ENCODE measurements at regions not wholly inside any gene's neighbourhood (a gene's known extent, or its start where the extent isn't known, plus 50 kb on each side); places are given as distances from the start of the nearest gene placed in this dataset.
A peak's percentile ranks its signal among the peaks of the same experiment; 100 is the strongest.

- Histone ChIP-seq H3K4me3 (no peak overlapping the region), H3K36me3 (replicated peaks; ENCODE audit: insufficient read depth, low read depth) (no peaks in the 10 kb centered on the region), H3K79me2 (no peaks in the 10 kb centered on the region), H3K27ac (no peak overlapping the region), H3K4me2 (peak overlapping the region; percentile 43), H2AFZ (no peak overlapping the region), H3K9me2 (replicated peaks; ENCODE audit: insufficient read depth) (no peaks in the 10 kb centered on the region), H4K20me1 (ENCODE audit: insufficient read depth, poor library complexity, severe bottlenecking) (no peaks in the 10 kb centered on the region), H3K4me1 (ENCODE audit: insufficient read depth) (no peaks in the 10 kb centered on the region), H3K27me3 (no peaks in the 10 kb centered on the region), H3K9me3 (ENCODE audit: low read depth) (no peaks in the 10 kb centered on the region)
- 65% methylated on average over 5 of the region's 5 CpGs for WGBS (ENCODE audit: low lambda C conversion rate, missing lambda C conversion rate)
- DNase-seq (ENCODE audit: low spot score): peak; percentile 8
- TF ChIP-seq EZH2phosphoT487 (IDR thresholded peaks at IDR 0.05; ENCODE audit: low read depth, severe bottlenecking, unreplicated experiment): no peak
- TF ChIP-seq CTCF (IDR thresholded peaks at IDR 0.05; ENCODE audit: poor library complexity): no peak
- no peak for TF ChIP-seq EZH2 (IDR thresholded peaks at IDR 0.05; ENCODE audit: borderline replicate concordance)
Measured at GRCh38 chr13:81021284-81021840, 680.4 kb upstream of the SPRY2 start.

GRCh38 chr13:81020010-81020409 lies 679.1 kb upstream of the SPRY2 start:
- TF ChIP-seq CTCF (IDR thresholded peaks at IDR 0.05; ENCODE audit: poor library complexity): no peak
- TF ChIP-seq EZH2phosphoT487 (IDR thresholded peaks at IDR 0.05; ENCODE audit: low read depth, severe bottlenecking, unreplicated experiment): no peak
- TF ChIP-seq EZH2 (IDR thresholded peaks at IDR 0.05; ENCODE audit: borderline replicate concordance): no peak
- no peak overlapping the region for H2AFZ ChIP-seq
- no peak overlapping the region for H3K4me2 ChIP-seq
- no peaks in the 10 kb centered on the region for H3K36me3 ChIP-seq (replicated peaks; ENCODE audit: insufficient read depth, low read depth)
- no peak overlapping the region for H3K27ac ChIP-seq
- no peaks in the 10 kb centered on the region for H4K20me1 ChIP-seq (ENCODE audit: insufficient read depth, poor library complexity, severe bottlenecking)
- DNase-seq (ENCODE audit: low spot score): no peak
- H3K9me3 ChIP-seq (ENCODE audit: low read depth): no peaks in the 10 kb centered on the region
- H3K4me1 ChIP-seq (ENCODE audit: insufficient read depth): no peaks in the 10 kb centered on the region
- no peaks in the 10 kb centered on the region for H3K27me3 ChIP-seq
- H3K79me2 ChIP-seq: no peaks in the 10 kb centered on the region
- H3K4me3 ChIP-seq: no peak overlapping the region
- H3K9me2 ChIP-seq (replicated peaks; ENCODE audit: insufficient read depth): no peaks in the 10 kb centered on the region
- 85% methylated on average over 2 of the region's 2 CpGs for WGBS (ENCODE audit: low lambda C conversion rate, missing lambda C conversion rate)

GRCh38 chr13:81018936-81019335 lies 678.0 kb upstream of the SPRY2 start:
- Histone ChIP-seq H3K27me3 (no peaks in the 10 kb centered on the region), H3K4me1 (ENCODE audit: insufficient read depth) (no peaks in the 10 kb centered on the region), H4K20me1 (ENCODE audit: insufficient read depth, poor library complexity, severe bottlenecking) (no peaks in the 10 kb centered on the region), H3K79me2 (no peaks in the 10 kb centered on the region), H3K27ac (no peak overlapping the region), H3K9me2 (replicated peaks; ENCODE audit: insufficient read depth) (no peaks in the 10 kb centered on the region), H3K4me3 (no peak overlapping the region), H3K36me3 (replicated peaks; ENCODE audit: insufficient read depth, low read depth) (no peaks in the 10 kb centered on the region), H2AFZ (no peak overlapping the region), H3K9me3 (ENCODE audit: low read depth) (no peaks in the 10 kb centered on the region), H3K4me2 (no peak overlapping the region)
- no peak for DNase-seq (ENCODE audit: low spot score)
- TF ChIP-seq CTCF (IDR thresholded peaks at IDR 0.05; ENCODE audit: poor library complexity): no peak
- TF ChIP-seq EZH2phosphoT487 (IDR thresholded peaks at IDR 0.05; ENCODE audit: low read depth, severe bottlenecking, unreplicated experiment): no peak
- no peak for TF ChIP-seq EZH2 (IDR thresholded peaks at IDR 0.05; ENCODE audit: borderline replicate concordance)
- WGBS (ENCODE audit: low lambda C conversion rate, missing lambda C conversion rate): 67% methylated on average over 3 of the region's 3 CpGs

Data from hepatocyte (in vitro differentiated cells).